ENCODE measurements at regions not wholly inside any gene's neighbourhood (a gene's known extent, or its start where the extent isn't known, plus 50 kb on each side); places are given as distances from the start of the nearest gene placed in this dataset.

DNA sequence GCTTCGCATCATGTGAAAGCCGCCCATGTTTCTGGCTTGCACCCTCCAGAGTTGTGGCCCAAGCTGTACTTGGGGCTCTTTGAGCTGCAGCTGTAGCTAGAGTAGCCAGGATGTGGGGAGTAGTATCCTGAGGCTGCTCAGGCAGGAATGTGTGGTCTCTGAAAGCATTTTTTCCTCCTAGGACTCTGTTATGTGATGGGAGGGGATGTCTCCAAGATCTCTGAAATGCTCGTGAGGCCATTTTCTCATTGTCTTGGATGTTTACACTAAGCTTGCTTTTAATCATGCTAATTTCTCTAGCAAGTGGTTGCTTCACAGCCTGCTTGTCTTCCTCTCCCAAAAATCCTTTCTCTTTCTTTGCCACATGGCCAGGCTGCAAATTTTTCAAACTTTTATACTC, 687.6 kb downstream of the DCDC2C start:
- no peak for TF ChIP-seq CTCF (IDR thresholded peaks at IDR 0.05; ENCODE audit: low read depth, low read length, poor library complexity, severe bottlenecking)
- no peaks in the 10 kb centered on the region for H4K20me1 ChIP-seq (ENCODE audit: control insufficient read depth, insufficient read depth, low read depth, low read length)
- H3K27ac ChIP-seq (ENCODE audit: low read depth, low read length) = no peak overlapping the region
- no peaks in the 10 kb centered on the region for H3K79me2 ChIP-seq (ENCODE audit: control insufficient read depth, low read length)
- H3K27me3 ChIP-seq (ENCODE audit: control insufficient read depth, low read length) = no peaks in the 10 kb centered on the region
- H3K9me2 ChIP-seq (replicated peaks; ENCODE audit: control insufficient read depth, low read length) = no peaks in the 10 kb centered on the region
- H3F3A ChIP-seq (ENCODE audit: control insufficient read depth, insufficient read depth) = no peaks in the 10 kb centered on the region
- no peaks in the 10 kb centered on the region for H3K9me3 ChIP-seq (ENCODE audit: control insufficient read depth, insufficient read depth, low read length)
- H3K4me2 ChIP-seq (ENCODE audit: low read length) = no peak overlapping the region
- H3K4me3 ChIP-seq (ENCODE audit: low read length) = no peak overlapping the region
- H3K4me1 ChIP-seq (ENCODE audit: control insufficient read depth, low read length) = no peaks in the 10 kb centered on the region
- H3K36me3 ChIP-seq (ENCODE audit: control insufficient read depth, low read length) = no peaks in the 10 kb centered on the region

DNA sequence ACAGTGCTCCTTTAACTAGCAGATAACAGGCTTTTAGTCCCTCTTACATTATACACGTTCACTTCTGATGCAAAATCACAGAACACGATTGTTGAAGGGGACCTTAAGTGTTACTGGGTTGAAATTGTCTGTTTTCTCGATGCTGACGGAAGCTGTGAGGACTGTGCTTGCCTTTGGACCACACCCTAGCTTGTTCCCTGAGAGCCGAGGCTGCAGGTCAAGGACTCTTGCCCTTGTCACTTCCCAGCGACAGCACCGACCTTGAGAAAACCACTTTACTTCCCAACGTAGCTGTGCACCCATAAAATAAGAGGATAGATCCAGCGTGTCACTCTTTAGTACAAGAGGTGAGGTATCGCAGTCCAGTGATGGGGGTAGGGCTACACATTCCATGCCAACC, 701.0 kb downstream of the DCDC2C start:
- TF ChIP-seq EZH2phosphoT487 (IDR thresholded peaks at IDR 0.05; ENCODE audit: borderline replicate concordance, low read length) (no peak), CTCF (IDR thresholded peaks at IDR 0.05; ENCODE audit: low read depth, low read length, poor library complexity, severe bottlenecking) (no peak)

DNA sequence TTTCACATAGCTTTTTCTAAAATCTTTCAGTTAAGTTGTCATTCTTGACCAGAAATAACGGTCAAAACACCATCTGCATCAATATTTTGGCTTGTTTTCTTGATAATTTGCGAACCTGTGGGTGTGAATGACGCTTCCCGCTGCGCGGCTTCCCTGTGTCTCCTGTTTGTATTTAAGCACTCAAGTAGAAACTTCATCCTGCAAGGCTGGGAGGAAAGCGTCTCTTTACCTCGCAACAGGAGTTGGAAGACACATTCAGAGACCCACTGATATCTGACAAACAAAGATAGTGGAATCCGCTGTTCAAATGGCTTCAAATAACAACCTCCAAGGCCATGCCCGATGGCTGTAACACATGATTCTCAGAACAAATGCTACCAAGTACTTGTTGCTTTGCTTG, 704.9 kb downstream of the DCDC2C start:
- H3K4me2 ChIP-seq (ENCODE audit: low read length) = no peak overlapping the region

More for the DNA sequence above, 701.0 kb downstream of the DCDC2C start:
- Histone ChIP-seq H3K4me3 (ENCODE audit: low read length) (no peak overlapping the region), H3K27ac (ENCODE audit: low read depth, low read length) (no peak overlapping the region), H4K20me1 (ENCODE audit: control insufficient read depth, insufficient read depth, low read depth, low read length) (no peaks in the 10 kb centered on the region), H3K9me2 (replicated peaks; ENCODE audit: control insufficient read depth, low read length) (no peaks in the 10 kb centered on the region), H3K36me3 (ENCODE audit: control insufficient read depth, low read length) (no peaks in the 10 kb centered on the region), H3K4me1 (ENCODE audit: control insufficient read depth, low read length) (no peaks in the 10 kb centered on the region), H3F3A (ENCODE audit: control insufficient read depth, insufficient read depth) (no peaks in the 10 kb centered on the region), H3K4me2 (ENCODE audit: low read length) (no peak overlapping the region), H3K9me3 (ENCODE audit: control insufficient read depth, insufficient read depth, low read length) (no peaks in the 10 kb centered on the region), H3K27me3 (ENCODE audit: control insufficient read depth, low read length) (no peaks in the 10 kb centered on the region), H3K79me2 (ENCODE audit: control insufficient read depth, low read length) (no peaks in the 10 kb centered on the region)

More for the DNA sequence above, 704.9 kb downstream of the DCDC2C start:
- TF ChIP-seq CTCF (IDR thresholded peaks at IDR 0.05; ENCODE audit: low read depth, low read length, poor library complexity, severe bottlenecking) (no peak), EZH2phosphoT487 (IDR thresholded peaks at IDR 0.05; ENCODE audit: borderline replicate concordance, low read length) (no peak)
- H3K36me3 ChIP-seq (ENCODE audit: control insufficient read depth, low read length) = no peaks in the 10 kb centered on the region
- no peaks in the 10 kb centered on the region for H3F3A ChIP-seq (ENCODE audit: control insufficient read depth, insufficient read depth)
- H3K4me3 ChIP-seq (ENCODE audit: low read length) = no peak overlapping the region
- H3K9me2 ChIP-seq (replicated peaks; ENCODE audit: control insufficient read depth, low read length) = no peaks in the 10 kb centered on the region
- no peaks in the 10 kb centered on the region for H3K4me1 ChIP-seq (ENCODE audit: control insufficient read depth, low read length)
- no peak overlapping the region for H3K27ac ChIP-seq (ENCODE audit: low read depth, low read length)
- no peaks in the 10 kb centered on the region for H3K9me3 ChIP-seq (ENCODE audit: control insufficient read depth, insufficient read depth, low read length)
- H4K20me1 ChIP-seq (ENCODE audit: control insufficient read depth, insufficient read depth, low read depth, low read length) = no peaks in the 10 kb centered on the region
- no peaks in the 10 kb centered on the region for H3K79me2 ChIP-seq (ENCODE audit: control insufficient read depth, low read length)
- no peaks in the 10 kb centered on the region for H3K27me3 ChIP-seq (ENCODE audit: control insufficient read depth, low read length)
